Pancreas (tissue), 10 donors: ENCODE measurements at regions not wholly inside any gene's neighbourhood (a gene's known extent, or its start where the extent isn't known, plus 50 kb on each side); places are given as distances from the start of the nearest gene placed in this dataset.
A peak's percentile ranks its signal among the peaks of the same experiment; 100 is the strongest.

Experiments
- ATAC-seq, 4 donors: fragments of 200-7000 bp; cut with Tn5 transposase; one replicate each; pipeline versions ENCODE4 v1.8.0 to v1.9.1; 2020; ENCODE audit warnings: mild to moderate bottlenecking in 4 of 4, moderate library complexity in 4 of 4
- DNase-seq, 6 donors: peaks; one replicate each; pipeline ENCODE4 v3.0.0-alpha.2; 2020
- FAIRE-seq: peaks from 2 replicates; lab custom pipeline; 2012; peaks lifted over from hg19 to GRCh38; lab: Jason Lieb, UNC
- H3K27ac ChIP-seq, 4 donors: fragments of 200-600 bp; sonication (generic); 1 replicate in 3 of 4; 2 replicates in 1 of 4; pipeline versions ENCODE4 v1.5.0 to v1.8.0; 2020
- H3K27me3 ChIP-seq, 4 donors: fragments of 200-600 bp; one replicate each; pipeline ENCODE4 v1.8.0; 2021
- H3K36me3 ChIP-seq, 3 donors: fragments of 200-600 bp; sonication (generic) in 1 of 3; one replicate each; pipeline versions ENCODE4 v1.5.0 to v1.8.0; 2020 to 2021
- H3K4me1 ChIP-seq, 3 donors: fragments of 200-600 bp; one replicate each; pipeline ENCODE4 v1.8.0; 2021
- H3K4me3 ChIP-seq, 4 donors: fragments of 200-600 bp; sonication (generic) in 2 of 4; one replicate each; pipeline versions ENCODE4 v1.5.0 to v1.8.0; 2020 to 2021
- H3K9me3 ChIP-seq, 4 donors: fragments of 200-600 bp; one replicate each; pipeline ENCODE4 v1.8.0; 2021
- WGBS, 2 donors: extraction: QIAGEN DNeasy Blood & Tissue Kit; methylation state at CpG; one replicate each; pipeline ENCODE4 v1.1.7; 2013; 5-methylcytosine and 5-hydroxymethylcytosine counted together
- intact Hi-C, 3 donors: fragments of 100-400 bp; cut with DNase I; formaldehyde crosslinking; loops; one replicate each; pipeline versions ENCODE4 v1.11.1 to v1.14.2; 2022
- TF ChIP-seq, protein P1 (sequence below), 4 donors: fragments of 200-600 bp; sonication (generic) in 3 of 4; IDR thresholded peaks; one replicate each; pipeline versions ENCODE4 v1.5.0 to v1.8.0; 2021; ENCODE audit warnings: antibody characterized with exemption in 4 of 4
- donor health status: healthy with polysubstance abuse.
- donor health status: DM: no; HTN: no; CAD: no; lungs with moderate emphysema.
- donor health status: DM: no; HTN: no; CAD: no.
- donor health status: control.
- donor health status: control.
- donor health status: Bipolar disorder and iron deficiency.
- donor health status: DM: yes; HTN: yes; CAD: no.
- donor health status: DM: no; HTN: no; CAD: no.
- donor health status: DM: no; HTN: no; CAD: no.
- donor health status: DM: yes; HTN: yes; CAD: no.

DNA sequence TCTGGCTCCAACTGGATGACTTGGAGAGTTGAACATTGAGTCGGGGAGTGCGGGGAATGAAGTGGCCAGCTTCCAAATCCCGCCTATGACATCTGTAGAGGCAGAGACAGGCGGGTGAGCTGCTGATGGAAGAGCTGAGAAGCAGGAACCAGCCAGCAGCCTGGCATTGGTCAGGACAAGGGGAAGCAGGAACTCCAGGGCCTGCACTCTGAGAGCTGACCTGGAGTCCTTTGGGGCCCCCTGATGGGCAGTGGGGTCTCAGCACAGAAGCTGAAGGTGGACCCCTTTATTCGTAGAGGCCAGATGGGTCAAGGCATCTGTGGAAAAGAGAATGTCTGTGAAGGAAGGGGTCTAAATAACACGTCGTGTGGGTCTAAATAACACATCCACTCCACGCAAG lies 57.0 kb downstream of the SEC61G start:
- FAIRE-seq = no peak
- Histone ChIP-seq H3K27me3 (no peaks in the 10 kb centered on the region), H3K4me3 (no peak overlapping the region), H3K36me3 (no peaks in the 10 kb centered on the region), H3K9me3 (no peaks in the 10 kb centered on the region), H3K27ac (no peak overlapping the region), H3K4me1 (no peaks in the 10 kb centered on the region)
- ATAC-seq = no peak
- no peak for DNase-seq
- 73 to 75% methylated on average over 8 of the region's 8 CpGs for WGBS, 2 donors
- TF ChIP-seq, protein P1, sequence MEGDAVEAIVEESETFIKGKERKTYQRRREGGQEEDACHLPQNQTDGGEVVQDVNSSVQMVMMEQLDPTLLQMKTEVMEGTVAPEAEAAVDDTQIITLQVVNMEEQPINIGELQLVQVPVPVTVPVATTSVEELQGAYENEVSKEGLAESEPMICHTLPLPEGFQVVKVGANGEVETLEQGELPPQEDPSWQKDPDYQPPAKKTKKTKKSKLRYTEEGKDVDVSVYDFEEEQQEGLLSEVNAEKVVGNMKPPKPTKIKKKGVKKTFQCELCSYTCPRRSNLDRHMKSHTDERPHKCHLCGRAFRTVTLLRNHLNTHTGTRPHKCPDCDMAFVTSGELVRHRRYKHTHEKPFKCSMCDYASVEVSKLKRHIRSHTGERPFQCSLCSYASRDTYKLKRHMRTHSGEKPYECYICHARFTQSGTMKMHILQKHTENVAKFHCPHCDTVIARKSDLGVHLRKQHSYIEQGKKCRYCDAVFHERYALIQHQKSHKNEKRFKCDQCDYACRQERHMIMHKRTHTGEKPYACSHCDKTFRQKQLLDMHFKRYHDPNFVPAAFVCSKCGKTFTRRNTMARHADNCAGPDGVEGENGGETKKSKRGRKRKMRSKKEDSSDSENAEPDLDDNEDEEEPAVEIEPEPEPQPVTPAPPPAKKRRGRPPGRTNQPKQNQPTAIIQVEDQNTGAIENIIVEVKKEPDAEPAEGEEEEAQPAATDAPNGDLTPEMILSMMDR (IDR thresholded peaks at IDR 0.05) = no peak
- intact Hi-C loops = no loop called here

DNA sequence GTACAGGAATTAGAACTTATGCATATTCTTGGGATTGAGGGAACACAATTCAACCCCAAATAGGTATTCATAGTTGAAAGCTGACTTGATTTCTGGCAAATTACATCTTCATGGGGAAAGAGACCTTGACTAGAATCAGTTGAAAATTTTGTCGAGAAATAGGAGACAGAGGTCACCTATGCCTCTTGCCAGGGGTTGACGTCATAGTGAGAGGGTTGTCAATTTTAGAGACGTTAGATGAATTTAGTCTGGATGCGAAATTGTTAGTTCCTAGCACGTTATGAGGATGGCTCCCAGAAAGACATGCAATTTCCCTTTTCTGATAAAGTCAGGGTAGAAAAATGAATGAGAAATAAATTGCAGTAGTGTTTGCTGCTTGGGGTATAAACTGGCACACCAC lies 59.3 kb downstream of the SEC61G start:
- 51 to 64% methylated on average over 5 of the region's 5 CpGs for WGBS, 2 donors
- intact Hi-C loops = no loop called here

DNA sequence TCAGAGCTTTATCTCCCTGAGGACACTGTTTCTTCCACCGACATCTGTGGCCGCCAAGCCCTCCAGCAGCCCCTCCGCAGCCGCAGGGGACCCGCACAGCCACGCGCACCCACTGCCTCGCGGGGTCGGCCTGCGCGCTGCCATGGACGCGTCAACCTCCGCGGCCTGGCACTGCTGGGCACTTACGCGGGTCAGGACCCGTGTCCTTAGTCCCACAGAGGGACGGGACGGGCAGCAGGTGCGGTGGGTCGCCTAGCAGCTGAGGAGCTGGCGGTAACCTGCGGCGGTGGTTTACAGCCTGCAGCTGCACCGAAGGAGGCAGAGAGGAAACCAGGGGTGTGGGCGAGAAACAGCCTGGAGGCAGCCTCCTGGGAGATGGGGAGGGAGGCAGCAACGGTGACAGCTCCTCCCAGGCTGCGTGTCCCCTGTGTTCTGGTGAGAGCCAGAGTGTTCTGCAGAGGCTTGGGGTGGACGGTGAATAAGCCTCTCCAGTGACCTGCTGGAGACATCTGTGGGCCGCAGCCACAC lies 61.3 kb downstream of the SEC61G start:
- no peak for FAIRE-seq
- peaks cover 0 to 4% (median 0%) of the 10 kb centered on the region in 4 donors for H3K27me3 ChIP-seq
- WGBS, 2 donors = 52 to 66% methylated on average over 32 of the region's 32 CpGs
- no peaks in the 10 kb centered on the region for H3K36me3 ChIP-seq
- no peak for ATAC-seq
- intact Hi-C loops = no loop called here
- H3K27ac ChIP-seq = no peak overlapping the region
- peak in 1 of 6 donors; percentile 61 for DNase-seq
- no peaks in the 10 kb centered on the region for H3K4me1 ChIP-seq
- H3K4me3 ChIP-seq = no peak overlapping the region
- TF ChIP-seq, protein P1 (IDR thresholded peaks at IDR 0.05) = no peak
- no peaks in the 10 kb centered on the region for H3K9me3 ChIP-seq

More for the DNA sequence above, 59.3 kb downstream of the SEC61G start:
- TF ChIP-seq, protein P1 (IDR thresholded peaks at IDR 0.05) = no peak
- no peaks in the 10 kb centered on the region for H3K36me3 ChIP-seq
- no peaks in the 10 kb centered on the region for H3K4me1 ChIP-seq
- DNase-seq = no peak
- no peak overlapping the region for H3K4me3 ChIP-seq
- no peaks in the 10 kb centered on the region for H3K9me3 ChIP-seq
- no peak for ATAC-seq
- no peak overlapping the region for H3K27ac ChIP-seq
- FAIRE-seq = no peak
- H3K27me3 ChIP-seq = no peaks in the 10 kb centered on the region

DNA sequence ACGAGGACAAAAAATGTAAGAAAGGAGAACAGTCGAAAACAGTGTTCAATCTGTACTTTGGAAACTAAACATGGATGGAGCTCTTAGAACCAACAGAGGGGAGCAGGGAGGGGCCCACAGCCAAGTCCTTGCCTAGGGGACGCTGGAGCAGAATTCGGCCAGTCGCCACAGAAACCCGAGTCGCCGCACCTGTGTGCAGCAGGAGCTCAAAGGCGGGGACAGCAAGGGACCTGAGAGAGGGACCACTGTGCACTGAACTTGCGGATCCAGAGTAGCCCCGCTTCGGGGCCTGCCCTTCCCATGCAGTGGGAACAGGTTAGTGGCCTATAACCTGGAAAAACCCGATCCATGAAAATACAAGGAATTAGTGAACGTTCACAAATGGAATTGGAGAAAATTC lies 68.1 kb downstream of the SEC61G start:
- intact Hi-C loops = no loop called here
- no peak for FAIRE-seq
- Histone ChIP-seq H3K4me3 (no peak overlapping the region), H3K27me3 (peaks cover 0 to 4% (median 0%) of the 10 kb centered on the region in 4 donors), H3K27ac (no peak overlapping the region), H3K9me3 (no peaks in the 10 kb centered on the region), H3K36me3 (no peaks in the 10 kb centered on the region), H3K4me1 (no peaks in the 10 kb centered on the region)
- TF ChIP-seq, protein P1 (IDR thresholded peaks at IDR 0.05) = no peak
- DNase-seq = no peak
- no peak for ATAC-seq
- 74 to 87% methylated on average over 14 of the region's 14 CpGs for WGBS, 2 donors

DNA sequence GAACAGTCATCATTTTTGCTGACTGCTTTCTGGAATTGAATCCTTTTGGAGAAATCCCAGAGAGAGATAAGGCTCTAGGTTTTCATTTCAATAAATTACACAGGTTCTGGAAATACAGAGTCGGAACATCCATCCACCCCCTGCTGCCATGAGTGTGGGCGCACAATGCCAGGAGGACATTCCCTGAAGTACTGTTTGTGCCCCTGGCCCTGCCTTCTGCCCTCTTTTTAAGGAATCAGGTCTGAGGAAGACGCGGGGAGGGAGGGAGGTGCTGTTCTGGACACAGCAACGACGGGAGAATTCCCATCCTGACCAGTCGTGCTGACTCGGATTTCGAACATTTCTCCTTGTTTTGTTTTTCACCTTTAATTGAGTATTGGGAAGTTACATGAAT lies 69.0 kb downstream of the SEC61G start:
- H3K4me3 ChIP-seq = no peak overlapping the region
- WGBS, 2 donors = 45 to 57% methylated on average over 9 of the region's 9 CpGs
- no peaks in the 10 kb centered on the region for H3K36me3 ChIP-seq
- H3K4me1 ChIP-seq = no peaks in the 10 kb centered on the region
- no peaks in the 10 kb centered on the region for H3K9me3 ChIP-seq
- peaks cover 0 to 4% (median 0%) of the 10 kb centered on the region in 4 donors for H3K27me3 ChIP-seq
- no peak overlapping the region for H3K27ac ChIP-seq
- intact Hi-C loops = no loop called here
- TF ChIP-seq, protein P1 (IDR thresholded peaks at IDR 0.05) = no peak
- no peak for ATAC-seq
- no peak for DNase-seq
- FAIRE-seq = no peak
